C4-2B (cell line): ENCODE measurements at regions not wholly inside any gene's neighbourhood (a gene's known extent, or its start where the extent isn't known, plus 50 kb on each side); places are given as distances from the start of the nearest gene placed in this dataset.

ENCODE experiments used
- ZFX ChIP-seq: fragments of 450-650 bp; IDR thresholded peaks from 2 replicates; pipeline ENCODE4 v1.6.1; 2017
- TF ChIP-seq, protein P1 (sequence below): fragments of 450-650 bp; conservative IDR thresholded peaks from 2 replicates; pipeline ENCODE4 v1.5.1; 2017; ENCODE audit warnings: mild to moderate bottlenecking

- TF ChIP-seq, protein P1, sequence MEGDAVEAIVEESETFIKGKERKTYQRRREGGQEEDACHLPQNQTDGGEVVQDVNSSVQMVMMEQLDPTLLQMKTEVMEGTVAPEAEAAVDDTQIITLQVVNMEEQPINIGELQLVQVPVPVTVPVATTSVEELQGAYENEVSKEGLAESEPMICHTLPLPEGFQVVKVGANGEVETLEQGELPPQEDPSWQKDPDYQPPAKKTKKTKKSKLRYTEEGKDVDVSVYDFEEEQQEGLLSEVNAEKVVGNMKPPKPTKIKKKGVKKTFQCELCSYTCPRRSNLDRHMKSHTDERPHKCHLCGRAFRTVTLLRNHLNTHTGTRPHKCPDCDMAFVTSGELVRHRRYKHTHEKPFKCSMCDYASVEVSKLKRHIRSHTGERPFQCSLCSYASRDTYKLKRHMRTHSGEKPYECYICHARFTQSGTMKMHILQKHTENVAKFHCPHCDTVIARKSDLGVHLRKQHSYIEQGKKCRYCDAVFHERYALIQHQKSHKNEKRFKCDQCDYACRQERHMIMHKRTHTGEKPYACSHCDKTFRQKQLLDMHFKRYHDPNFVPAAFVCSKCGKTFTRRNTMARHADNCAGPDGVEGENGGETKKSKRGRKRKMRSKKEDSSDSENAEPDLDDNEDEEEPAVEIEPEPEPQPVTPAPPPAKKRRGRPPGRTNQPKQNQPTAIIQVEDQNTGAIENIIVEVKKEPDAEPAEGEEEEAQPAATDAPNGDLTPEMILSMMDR = no peak
- no peak for TF ChIP-seq ZFX
Measured at GRCh38 chr16:54505549-54506213, 219.1 kb upstream of the IRX3 start.
